T-helper 9 cell (primary cell): ENCODE measurements at regions not wholly inside any gene's neighbourhood (a gene's known extent, or its start where the extent isn't known, plus 50 kb on each side); places are given as distances from the start of the nearest gene placed in this dataset.
"Not testable (repeated sequence)": the region's sequence is repeated elsewhere in the genome, so short reads cannot be mapped to it uniquely, and the experiment has no call there.

Experiments
- DNase-seq: peaks from one replicate; pipeline ENCODE4 v3.0.0-alpha.2; 2020

DNA sequence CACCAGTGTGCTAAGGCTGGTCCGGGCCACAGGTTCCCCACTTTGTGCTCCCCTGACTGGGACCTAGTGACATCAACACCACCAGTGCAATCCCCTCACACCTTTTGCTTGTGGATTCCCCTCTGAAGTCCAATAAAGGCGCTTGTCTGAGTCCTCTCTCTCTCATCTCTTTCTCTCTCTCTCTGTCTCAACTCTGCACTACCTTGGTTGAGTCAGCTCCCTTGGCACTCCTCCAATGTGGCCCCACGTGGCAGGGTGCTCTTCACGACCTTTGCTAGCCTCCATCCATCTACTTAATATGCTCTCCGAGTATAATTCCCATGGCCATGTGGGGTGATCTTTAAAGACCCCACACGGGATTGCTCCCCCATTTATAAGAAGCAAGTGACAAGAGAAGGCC, 385.0 kb downstream of the CD83 start:
- DNase-seq = no peak

DNA sequence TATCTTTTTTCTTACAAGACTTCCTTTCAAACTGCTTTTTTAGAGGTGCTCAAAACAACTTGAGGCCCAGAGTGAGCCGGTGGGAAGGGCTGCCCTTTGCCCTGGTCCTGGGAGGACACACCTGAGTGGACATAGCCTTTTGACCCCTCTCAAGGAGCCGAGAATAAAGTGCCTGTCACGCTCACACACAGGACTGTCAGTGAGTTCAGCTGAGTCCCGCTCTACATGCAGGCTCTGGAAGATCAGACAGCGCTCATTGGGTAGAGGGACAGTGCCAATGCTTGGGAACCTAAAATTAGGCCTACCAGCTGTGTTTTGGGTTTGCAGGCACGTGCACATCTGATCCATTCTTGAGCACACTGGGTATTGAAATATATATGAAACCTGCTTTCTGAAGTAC, 387.8 kb downstream of the CD83 start:
- DNase-seq = no peak

DNA sequence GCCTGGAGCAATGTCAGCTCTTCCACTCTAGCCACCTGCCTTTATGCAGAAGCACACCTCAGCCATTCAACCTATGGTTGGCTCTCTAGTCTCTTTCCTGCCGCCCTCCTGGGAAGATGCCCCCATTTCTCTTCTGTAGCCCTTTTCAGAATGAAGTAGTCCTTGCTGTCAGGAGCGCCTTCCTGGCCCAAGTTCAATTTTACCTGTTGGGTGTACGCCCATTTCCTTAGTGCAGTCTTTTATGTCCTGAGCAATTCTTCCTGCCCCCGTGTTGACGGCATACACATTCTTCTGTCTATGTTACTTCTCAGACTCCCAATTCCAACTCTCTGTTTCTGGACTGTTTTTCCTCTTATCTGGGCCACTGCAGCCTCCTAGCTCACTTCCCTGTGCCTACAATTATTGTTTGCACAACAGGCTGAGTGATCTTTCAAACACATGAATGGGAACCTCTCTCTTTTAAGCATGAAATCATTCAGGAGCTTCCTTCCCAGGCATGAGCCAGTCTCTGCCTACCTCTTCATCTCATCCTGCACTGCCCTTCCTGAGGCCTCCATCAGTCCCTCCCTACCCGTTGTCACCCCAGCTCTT, 389.2 kb downstream of the CD83 start:
- no peak for DNase-seq

DNA sequence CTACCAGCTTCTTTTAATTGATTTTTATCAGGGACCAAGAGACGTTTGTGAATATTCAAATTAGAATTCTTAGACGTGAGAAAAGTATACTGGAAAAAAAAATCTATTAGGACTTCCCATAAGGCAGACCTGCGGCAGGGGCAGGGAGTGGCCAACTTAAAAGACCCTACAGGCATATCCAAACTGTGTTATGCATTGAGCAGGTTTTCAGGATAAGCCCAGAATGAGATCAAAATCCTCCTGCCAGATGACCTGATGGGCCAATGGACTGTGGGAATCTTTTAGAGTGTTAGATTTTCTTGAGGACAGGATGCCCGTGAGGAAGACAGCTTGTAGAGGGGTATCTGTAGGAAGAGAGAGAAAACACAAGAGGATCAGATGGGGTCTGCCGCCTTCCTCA, 391.5 kb downstream of the CD83 start:
- DNase-seq = no peak

DNA sequence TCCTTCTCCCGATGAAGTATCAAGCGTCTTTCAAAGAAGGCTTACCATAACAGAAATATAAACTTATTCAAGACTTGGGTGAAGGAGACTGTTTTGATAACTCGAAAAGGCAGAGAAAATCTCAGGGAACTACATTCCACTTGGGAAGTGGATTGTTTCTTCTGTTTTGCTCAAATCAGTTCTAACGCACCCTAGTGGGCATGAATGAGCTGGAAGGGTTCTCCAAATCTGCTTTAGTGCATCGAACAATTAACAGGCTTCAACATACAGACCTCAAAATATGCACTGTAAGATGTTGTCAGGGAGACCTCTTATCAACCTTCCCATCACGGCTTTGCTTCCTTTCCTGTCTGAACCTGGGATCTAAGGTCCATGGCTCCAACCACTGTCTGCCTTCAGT, 392.5 kb downstream of the CD83 start:
- no peak for DNase-seq

DNA sequence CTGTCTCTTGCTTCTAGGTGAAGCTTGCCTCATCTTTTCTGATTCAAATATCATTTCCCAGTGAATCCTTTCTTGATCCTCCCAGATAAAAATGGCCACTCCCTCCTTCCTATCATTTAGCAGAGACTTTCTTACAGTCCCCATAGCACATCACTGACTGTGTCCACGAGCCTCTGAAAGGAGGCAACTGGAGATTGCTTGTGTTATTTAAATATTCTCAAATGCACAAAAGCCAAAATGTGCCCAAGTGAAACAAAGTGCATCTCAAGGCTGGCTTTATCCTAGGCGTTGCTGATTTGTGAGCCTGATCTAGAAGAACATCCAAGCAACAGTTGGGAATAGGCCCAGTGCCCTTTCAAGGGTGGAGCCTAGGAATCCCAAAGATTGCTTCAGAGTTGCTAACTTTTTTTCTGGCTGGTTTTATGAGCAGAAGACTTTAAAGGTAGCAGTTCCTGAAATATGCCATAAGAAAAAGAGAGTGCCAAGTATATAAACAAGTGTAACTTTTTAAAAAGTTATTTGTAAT, 393.6 kb downstream of the CD83 start:
- no peak for DNase-seq

DNA sequence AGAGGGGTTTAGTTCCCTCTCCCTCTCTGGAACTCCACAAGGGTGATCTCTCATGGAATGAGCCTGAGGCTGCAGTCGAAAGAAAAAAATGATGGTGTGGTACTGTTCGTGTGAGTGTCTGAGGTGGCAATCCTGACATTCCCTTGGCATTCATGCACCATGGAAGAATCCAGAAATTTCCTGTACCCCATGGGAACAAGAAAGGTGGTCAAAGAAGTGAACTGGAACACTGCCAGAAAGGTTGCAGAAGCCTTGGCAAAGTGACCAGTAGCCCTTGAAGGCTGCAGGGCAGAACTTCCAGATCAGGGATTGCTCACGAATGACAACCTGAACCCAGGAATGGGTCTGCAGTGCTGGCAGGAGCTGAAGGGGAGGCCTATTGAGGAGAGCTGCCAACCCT, 394.7 kb downstream of the CD83 start:
- DNase-seq = no peak

DNA sequence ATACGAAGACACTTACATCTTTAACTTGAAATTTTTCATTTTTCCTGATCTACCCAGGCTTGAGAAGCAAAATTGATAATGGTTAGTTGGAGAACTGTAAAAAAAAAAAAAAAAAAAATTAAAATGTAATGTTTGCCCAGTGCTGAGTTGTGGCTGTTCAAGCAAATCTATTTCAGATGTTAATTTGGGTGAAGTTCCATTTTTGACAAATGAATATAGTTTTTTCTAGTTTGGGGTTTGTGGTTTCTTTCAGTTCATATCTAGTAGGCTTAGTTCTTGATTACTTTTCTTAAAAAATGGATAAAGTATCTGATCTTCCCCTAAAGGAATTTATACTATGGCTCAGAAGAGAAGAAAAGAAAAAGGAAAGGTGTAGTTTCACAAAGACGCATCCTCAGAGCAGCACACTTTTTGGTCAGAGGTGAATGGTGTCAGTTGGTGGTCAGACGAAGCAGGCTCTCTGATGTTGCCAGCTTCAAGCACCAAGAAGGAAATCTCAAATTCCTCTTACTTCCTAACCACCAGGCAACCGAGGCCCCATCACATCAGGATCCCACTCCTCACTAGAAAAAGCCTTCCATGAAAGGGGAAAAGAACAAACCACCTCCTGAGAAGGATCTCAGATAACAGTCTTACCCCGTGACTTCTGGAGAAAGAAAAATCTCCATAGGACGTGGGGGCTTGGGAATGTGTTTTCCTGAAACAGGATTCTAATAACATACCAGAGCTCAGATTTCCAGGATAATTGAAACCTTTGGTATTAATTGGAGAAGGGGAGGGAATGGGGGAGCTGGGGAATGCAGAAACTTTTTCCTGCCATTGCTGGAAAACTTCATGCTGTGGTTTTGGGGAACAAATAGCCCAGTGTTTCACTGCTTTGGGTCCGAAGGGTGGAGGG, 396.2 kb downstream of the CD83 start:
- no peak for DNase-seq

DNA sequence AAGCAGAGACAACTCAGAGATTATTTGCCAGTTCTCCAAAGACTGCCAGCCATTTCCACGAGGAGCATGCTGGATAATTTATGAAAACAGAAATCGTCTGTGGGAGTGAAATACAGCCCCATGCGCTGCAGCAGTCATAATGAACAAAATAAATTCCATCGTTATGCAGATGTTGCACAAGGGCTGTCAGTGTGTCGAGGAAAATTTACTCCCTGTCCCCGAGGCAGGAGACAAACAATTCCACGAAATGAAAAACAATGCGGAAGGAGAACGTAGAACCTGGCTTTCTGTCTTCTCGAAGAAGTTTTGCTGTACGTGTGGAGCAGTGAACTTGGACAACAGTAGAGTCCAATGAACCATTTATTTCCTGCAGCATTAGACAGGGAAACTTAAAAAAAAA, 399.4 kb downstream of the CD83 start:
- DNase-seq = no peak

DNA sequence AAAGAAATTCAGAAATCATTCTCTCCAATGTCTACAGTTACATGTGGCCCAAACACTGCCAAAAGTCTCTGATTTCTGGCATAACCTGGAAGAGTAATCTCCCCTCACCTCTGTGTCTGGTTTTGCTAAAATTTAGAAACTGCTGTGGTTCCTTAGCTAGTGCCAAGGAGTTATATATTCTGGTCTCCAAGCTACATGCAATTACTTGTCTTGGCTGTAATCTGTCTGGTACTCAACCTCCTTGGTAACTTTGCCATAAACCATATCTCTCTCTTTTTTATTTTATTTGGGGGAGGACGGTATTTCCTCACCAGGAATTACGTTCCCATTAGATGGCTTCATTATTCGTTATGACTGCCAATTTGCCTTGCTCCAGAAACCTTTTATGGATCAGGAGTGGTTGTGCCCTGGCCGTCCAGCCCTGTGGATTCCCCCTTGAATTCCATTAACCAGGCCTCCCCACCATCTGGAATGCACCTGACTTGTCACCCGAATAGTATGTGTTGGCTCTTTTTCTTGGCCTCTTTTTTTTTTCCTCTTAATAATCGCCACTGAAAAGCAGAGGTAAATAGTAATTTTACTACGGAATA, 400.0 kb downstream of the CD83 start:
- no peak for DNase-seq

DNA sequence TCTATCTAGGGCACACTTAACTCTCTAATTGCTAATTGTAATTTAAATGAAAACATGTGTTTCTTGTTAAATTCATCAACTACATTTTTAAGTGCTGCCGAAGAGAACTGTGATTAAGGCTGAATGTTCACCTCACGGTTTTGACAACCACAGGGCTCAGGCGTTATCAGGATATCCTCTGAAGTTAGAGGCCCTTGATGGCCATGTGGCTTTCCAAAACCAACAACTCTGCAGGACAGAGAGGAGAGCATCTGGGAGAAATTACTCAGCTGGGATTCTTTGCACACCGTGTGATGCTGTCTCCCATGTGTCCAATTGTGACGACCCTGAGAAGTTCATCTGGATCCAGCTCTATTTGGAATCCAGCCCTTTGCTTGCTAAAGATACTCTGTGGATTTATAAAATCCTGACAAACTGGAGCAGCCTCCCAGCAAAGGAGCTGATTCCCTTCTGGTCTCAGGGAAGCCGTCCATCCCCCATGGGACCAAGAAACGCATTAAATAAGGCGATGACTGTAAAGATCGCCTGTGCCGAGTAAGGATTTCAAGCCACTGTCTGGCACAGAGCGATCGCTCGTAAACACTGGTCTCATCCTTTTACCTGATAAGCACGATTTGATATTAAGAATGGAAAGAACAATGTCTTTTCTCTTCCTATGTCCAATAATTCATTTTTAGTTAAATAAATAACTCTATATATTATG, 401.1 kb downstream of the CD83 start:
- no peak for DNase-seq

DNA sequence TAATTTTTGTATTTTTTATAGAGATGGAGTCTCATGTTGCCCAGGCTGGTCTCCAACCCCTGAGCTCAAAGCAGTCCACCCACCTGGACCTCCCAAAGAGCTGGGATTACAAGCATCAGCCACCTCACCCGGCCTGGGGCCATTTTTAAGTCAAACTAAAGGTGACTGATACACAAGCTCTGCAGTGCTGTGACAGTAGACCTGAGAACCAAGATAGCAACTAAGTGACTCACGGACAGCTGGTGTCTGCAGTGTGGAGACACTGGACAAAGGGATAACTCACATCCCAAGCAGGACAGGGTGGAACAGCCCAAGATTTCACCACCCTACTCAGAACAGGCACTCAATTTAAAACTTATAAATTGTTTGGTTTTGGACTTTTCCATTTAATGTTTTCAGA, 402.5 kb downstream of the CD83 start:
- no peak for DNase-seq

DNA sequence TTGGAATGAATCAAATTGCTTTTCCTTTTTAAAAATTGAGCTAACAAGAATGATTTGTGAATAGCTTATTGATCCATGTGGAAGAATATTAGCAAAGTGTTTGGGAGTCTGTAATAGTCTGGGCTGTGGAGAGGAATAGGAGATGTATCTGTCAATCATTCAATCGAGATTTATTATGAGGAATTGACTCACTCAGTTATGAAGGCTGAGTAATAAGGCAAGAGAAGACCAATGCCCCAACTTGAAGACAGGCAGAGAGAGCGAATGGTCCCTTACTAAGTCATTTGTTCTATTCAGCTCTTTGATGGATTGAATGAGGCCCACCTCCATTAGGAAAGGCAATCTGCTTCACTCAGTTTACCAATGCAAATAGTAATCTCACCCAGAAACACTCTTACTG, 403.0 kb downstream of the CD83 start:
- no peak for DNase-seq

DNA sequence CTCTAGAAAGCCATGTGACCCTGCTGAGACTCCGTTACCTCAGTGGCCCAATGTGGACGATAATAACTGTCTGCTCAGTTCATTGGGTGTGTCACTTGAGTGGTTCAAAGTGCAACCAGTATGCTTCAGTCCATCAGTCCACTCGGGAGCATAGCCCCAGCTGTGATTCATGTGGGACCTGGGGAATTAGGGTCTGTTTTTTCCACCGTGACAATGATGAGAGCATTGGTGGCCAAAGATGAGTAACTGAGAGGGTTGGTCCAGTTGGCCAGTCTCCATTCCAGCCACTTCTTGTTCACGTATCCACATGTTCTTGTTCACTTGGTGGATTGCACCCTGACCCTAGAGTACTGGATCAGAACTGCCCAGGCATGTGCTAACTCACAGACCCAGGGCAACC, 403.6 kb downstream of the CD83 start:
- no peak for DNase-seq

DNA sequence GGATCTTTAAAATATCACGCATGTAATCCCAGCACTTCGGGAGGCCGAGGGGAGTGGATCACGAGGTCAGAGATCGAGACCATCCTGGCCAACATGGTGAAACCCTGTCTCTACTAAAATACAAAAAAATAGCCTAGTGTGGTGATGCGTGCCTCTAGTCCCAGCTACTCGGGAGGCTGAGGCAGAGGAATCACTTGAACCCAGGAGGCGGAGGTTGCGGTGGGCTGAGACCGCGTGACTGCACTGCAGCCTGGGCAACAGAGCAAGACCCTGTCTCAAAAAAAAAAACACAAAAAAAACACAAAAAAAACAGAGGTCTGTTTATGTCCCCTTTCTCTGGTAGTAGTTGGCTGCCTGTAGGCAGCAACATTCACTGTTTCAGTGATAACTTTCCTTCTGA, 404.3 kb downstream of the CD83 start:
- DNase-seq = not testable (repeated sequence)

DNA sequence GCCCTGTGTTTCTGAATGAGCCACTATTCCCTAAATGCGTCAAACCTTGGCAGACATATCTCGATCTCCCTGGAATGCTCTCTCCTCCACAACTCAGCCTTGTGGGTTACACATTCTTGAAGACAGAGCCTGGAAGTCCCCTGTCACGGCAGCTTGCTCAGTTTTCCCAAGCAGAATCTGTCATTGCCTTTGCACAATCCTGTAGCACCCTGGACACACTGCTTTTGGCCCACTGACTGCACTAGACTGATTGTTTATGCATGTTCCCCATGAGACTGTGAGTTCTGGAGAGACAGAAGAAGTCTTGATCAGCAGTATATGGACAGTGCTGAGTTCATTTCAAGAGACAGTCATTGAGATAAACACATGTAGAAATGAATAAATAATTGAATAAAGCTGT, 406.7 kb downstream of the CD83 start:
- no peak for DNase-seq

DNA sequence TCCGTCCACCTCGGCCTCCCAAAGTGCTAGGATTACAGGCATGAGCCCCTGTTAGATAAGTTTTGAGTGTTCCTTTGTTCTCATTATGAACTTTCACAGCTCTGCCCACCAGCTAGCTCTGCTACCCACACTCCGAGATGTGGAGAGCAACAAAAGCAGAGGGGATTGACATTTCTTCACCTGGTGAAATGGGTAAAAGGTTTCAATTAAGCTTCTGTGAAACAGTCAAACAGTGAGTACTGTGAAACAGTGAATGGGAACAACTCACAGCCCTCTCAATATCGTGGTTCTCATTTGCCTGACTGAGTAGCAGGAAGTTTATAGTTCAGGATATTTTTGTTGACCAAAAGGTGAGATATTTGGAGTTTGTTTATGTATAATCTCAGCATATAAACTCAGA, 412.8 kb downstream of the CD83 start:
- DNase-seq = no peak

DNA sequence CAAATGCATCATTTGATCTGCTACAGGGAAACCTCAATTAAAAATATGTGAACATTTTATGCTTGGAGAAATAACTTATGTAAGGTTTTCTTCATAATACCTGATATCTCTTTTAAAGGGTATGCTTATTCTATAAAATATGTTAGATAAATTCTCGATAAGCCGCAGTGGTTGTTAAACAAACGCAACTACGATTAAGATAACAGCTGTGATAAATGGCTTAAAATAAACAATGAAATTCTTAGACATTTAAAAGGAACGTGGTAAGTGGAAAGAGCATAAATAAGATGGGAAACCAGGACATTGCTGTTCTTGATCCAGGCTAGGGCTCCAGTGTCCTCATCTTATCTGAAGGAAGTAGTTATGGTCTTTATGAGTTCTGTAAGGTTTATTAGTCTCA, 415.9 kb downstream of the CD83 start:
- no peak for DNase-seq

DNA sequence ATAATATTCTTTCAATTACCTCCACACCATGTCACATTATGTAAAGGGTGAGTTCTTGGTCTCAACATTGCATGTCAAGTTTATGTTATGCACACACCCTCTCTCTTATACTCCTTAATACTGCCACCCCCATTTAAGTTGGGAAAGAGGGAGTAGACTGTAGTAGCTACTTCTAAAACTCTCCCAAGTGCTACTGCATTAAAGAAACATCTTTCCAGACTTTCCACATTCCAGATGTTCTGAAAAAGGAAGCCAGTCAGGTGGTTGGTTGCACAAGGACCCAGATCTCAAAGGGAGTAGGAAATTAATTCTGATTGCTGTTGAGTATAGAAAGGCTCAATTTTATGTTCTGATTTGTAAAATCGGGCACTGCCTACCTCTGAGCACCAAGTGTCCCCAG, 419.5 kb downstream of the CD83 start:
- no peak for DNase-seq

DNA sequence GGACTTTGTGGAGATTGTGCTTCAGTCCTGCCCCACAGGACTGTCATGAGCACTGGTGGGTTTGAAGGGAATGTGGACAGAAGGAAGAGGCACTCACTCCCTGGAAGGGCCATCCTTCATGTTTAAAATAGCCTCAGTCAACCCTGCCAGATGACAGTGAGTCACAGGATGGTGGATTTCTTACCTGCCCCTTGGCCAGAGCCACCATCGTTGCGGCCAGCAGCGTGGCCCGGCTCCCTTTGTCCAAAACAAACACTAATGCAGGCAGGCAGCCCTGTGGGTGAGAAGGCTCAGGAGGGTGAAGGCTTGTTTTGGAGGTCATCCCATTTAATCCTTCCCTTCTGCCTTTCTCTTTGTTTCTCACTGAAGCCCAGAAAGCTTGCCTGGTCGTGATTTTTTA, 422.7 kb downstream of the CD83 start:
- no peak for DNase-seq

DNA sequence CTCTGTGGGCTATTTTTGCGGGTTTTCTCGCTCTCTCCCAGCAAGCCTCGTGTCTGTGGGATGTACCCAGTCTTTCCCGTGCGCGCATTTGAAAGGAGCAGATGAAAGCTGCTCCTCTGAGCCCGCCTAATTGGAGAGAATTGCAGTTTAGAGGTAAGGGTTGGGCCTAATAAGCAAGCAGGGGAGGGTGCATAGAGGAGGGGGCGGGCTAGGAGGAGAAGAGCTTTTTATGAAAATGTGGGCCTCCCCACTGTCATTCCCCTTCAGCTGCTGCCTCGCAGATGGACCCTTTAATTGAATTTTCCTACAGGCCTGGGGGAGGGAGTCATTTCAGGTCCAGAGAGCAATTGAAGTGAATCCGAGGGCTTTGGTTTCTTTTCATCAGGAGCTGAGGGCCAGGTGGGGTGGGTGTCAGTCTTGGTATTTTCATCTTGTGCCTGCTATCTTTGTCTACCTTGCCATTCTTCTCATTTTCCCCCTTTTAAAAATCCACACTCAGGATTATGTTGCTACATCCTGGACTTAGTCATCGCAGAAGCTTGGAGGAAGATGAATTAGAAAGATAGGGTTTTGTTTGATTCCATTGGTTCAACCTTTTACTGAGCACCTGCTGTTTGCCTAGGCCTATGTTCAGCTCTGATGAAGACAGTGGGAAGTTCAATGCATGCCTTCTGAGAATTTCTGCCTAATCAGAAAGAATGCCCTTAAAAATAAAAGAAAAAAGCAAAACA, 423.4 kb downstream of the CD83 start:
- no peak for DNase-seq

DNA sequence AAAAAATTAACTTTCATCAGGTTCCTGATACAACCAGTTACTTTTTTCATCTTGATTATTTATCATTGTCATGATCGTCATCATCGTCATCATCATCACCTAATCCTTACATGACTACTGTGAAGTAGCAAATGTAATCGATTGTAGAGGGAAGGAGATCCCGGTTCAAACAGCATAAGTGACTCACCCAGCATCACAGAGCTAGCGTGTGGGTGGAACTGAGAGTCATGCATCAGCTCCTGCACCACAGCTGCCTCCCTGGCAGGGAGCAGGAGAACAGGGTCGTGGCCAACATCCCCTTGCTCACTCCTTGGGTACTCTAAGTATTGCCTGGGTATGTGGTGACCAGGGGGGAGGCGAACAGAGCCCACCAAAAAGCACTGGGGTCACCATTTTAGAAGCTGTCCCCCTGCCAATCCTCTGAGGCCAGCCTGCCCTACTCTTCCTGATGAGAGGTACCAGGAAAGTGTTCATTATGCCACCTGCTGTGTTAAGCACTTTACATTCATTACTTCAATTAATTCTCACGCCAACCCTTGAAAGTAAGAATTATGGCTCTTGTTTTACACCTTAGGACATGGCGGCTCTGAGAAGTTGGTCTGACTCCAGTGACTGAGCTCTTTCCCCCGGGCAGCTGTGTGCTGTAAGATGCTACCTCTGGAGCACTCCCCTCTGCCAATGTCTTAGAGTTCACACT, 425.2 kb downstream of the CD83 start:
- DNase-seq = no peak
